ENCODE measurements at regions not wholly inside any gene's neighbourhood (a gene's known extent, or its start where the extent isn't known, plus 50 kb on each side); places are given as distances from the start of the nearest gene placed in this dataset.
"Not testable (repeated sequence)": the region's sequence is repeated elsewhere in the genome, so short reads cannot be mapped to it uniquely, and the experiment has no call there.

DNA sequence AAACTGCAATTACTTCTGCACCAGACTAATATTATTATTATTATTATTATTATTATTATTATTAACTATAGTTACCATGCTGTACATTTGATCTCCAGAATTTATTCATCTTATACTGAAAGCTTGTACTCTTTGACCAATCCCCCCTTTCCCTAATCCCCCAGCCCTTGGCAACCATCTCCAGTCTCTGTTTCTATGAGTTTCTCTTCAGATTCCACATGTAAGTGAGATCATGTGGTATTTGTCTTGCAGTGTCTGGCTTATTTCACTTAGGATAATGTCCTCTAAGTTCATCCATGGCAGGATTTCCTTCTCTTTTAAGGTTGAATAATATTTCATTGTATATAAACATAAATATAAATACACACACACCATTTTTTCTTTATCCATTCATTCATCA, 287.0 kb upstream of the DAB2 start:
- DNase-seq (ENCODE audit: low read depth), result no peak

GRCh38 chr5:39709032-39709431, 284.3 kb upstream of the DAB2 start:
- no peak for DNase-seq (ENCODE audit: low read depth)

GRCh38 chr5:39702928-39703327, 278.1 kb upstream of the DAB2 start:
- DNase-seq (ENCODE audit: low read depth), result no peak

- no peak for DNase-seq (ENCODE audit: low read depth)
Observed at GRCh38 chr5:39700523-39700922, 275.7 kb upstream of the DAB2 start.

DNA sequence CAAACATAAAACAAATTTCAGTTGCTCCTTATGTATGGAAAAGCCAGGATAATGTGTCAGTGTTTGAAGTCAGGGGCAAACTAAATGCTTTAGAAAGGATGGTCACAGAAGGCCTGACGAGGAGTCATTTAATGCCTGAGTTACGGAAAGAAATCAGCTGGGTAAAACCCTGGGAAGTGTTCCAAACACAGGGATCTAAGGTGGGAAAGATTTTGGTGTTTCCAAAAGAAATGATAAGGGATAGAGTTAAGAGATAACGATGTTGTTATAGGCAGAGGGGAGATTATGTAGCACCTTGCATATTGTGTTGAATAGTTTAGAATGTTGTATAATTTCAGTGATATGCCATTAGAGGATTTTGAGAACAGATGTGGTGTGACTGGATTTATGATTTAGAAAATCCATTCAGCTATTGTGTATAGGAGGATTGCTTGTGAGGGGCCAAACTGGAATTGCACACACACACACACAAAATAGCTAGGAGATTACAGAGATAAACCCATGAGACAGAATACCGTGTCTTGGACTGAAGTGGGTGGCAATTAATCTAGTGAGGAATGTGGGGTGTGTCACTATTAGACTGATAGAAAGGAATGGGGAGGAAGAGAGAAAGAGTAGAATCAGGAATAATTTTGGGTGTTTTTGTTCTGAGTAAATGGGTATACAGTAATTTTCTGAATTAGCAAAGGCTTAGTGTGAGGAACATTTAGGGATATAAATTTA, 274.2 kb upstream of the DAB2 start:
- no peak for DNase-seq (ENCODE audit: low read depth)

- no peak for DNase-seq (ENCODE audit: low read depth)
Observed at GRCh38 chr5:39697881-39698280, 273.1 kb upstream of the DAB2 start.

- no peak for DNase-seq (ENCODE audit: low read depth)
Observed at GRCh38 chr5:39696672-39697398, 272.1 kb upstream of the DAB2 start.

GRCh38 chr5:39691993-39692392, 267.2 kb upstream of the DAB2 start:
- no peak for DNase-seq (ENCODE audit: low read depth)

GRCh38 chr5:39691136-39691535, 266.4 kb upstream of the DAB2 start:
- DNase-seq (ENCODE audit: low read depth), result no peak

- DNase-seq (ENCODE audit: low read depth), result no peak
Observed at GRCh38 chr5:39689919-39690318, 265.1 kb upstream of the DAB2 start.

GRCh38 chr5:39687924-39688323, 263.1 kb upstream of the DAB2 start:
- not testable (repeated sequence) for DNase-seq (ENCODE audit: low read depth)

- no peak for DNase-seq (ENCODE audit: low read depth)
Observed at GRCh38 chr5:39680213-39680612, 255.4 kb upstream of the DAB2 start.

- DNase-seq (ENCODE audit: low read depth), result no peak
Observed at GRCh38 chr5:39678534-39678933, 253.8 kb upstream of the DAB2 start.

DNA sequence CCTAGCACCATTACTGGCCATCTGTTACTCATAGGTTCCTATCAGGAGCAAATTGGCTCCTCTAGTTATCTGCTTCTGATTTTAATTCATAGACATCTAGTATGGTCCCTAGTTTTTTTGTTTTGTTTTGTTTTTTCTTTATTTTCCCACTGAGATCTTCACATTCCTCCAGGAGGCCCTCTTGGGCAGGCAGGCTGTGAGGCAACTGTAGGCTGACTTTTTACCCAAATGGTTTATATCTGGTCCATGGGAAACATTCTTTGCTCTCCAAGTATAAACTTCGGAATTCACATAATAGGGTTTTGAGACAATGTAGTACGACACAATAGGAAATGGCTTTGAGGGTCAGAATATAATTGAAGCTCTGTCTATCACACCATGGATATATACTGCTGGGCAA, 250.9 kb upstream of the DAB2 start:
- no peak for DNase-seq (ENCODE audit: low read depth)

GRCh38 chr5:39674209-39675082, 249.7 kb upstream of the DAB2 start:
- no peak for DNase-seq (ENCODE audit: low read depth)

DNA sequence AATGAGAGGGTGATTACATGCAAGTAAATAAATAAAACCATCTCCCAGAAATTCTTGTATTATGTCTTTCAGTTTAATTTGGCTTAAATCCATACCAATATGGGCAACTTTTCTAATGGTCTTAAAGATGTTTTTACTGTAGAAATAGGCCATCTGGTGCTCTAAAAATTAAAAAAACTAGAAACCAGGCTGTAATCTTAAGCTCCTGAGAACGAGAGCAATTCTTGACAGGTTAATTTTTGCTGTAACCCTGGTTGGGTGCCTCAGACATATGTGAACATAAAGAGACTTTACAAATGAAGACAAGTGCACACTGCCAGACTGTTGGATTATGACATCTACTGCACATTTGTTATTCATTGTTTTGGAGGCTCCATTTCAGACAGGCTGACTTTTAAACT, 246.8 kb upstream of the DAB2 start:
- DNase-seq (ENCODE audit: low read depth), result peak; percentile 11

DNA sequence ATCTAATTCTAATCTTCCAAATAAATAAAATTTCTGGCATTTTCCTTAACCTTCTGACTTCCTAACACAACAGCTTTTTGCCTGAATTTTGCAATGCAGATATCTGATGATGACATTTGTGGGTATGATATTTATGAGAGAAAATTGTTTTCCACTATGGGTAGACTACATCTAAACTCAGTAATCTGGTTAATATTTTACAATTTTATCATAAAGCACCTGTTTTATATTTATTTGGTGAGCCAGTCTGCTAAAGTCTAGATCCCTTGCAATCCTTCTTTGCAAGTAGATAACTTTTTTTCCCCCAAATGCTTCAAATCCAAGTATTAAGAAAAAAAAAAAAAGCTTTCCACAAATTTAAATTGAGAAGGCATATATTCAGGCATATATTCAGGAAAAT, 246.2 kb upstream of the DAB2 start:
- DNase-seq (ENCODE audit: low read depth), result no peak

DNA sequence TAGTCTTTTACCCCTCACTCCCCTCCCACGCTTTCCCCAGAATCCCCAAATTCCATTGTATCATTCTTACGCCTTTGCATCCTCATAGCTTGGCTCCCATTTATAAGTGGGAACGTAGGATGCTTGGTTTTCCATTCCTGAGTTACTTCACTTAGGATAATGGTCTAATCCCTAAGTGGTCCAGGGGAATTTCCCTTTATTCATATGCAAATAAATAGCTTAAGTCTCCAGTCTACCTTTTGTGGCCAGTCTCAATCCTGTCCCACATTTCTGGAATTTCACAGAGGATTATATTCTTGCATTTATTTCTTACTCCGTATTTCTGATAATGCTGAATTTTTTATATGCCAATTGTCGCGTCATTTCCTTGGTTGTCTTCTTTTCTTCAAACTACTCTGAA, 245.6 kb upstream of the DAB2 start:
- DNase-seq (ENCODE audit: low read depth), result no peak

DNA sequence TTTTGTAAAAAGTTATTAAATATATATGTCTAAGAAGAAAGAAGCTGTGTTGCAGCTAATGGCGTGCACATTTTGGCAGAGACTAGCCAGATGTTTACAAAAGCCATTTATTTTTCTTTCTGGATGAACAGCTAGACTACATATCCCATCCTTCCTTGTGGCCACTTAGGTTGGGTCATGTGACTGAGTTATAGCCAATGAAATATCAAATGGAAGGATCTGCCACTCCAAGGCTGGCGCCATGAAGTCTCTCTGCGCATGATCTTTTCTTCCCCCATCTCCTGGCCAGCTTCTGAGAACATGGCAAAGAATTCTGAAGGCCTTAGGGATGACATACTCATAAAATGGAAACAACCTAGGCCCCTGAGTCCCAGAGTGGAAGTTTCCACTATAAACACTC, 244.2 kb upstream of the DAB2 start:
- DNase-seq (ENCODE audit: low read depth), result no peak

GRCh38 chr5:39665328-39665727, 240.5 kb upstream of the DAB2 start:
- DNase-seq (ENCODE audit: low read depth), result no peak

- DNase-seq (ENCODE audit: low read depth), result no peak
Observed at GRCh38 chr5:39662945-39663344, 238.2 kb upstream of the DAB2 start.

- peak; percentile 68 for DNase-seq (ENCODE audit: low read depth)
Observed at GRCh38 chr5:39661026-39661779, 236.4 kb upstream of the DAB2 start.

Measured in LHCN-M2 (cell line).